ENCODE measurements at regions not wholly inside any gene's neighbourhood (a gene's known extent, or its start where the extent isn't known, plus 50 kb on each side); places are given as distances from the start of the nearest gene placed in this dataset.

GRCh38 chr6:85343428-85343827 lies 106.5 kb upstream of the NT5E start:
- TF ChIP-seq CTCF (IDR thresholded peaks at IDR 0.05; ENCODE audit: low read length) (no peak), EZH2 (IDR thresholded peaks at IDR 0.05; ENCODE audit: borderline replicate concordance, low read length) (no peak)
